GM12891 (cell line): ENCODE measurements at regions not wholly inside any gene's neighbourhood (a gene's known extent, or its start where the extent isn't known, plus 50 kb on each side); places are given as distances from the start of the nearest gene placed in this dataset.
"Not testable (repeated sequence)": the region's sequence is repeated elsewhere in the genome, so short reads cannot be mapped to it uniquely, and the experiment has no call there.

Source experiments
- PAX5 ChIP-seq: IDR thresholded peaks from 2 replicates; pipeline ENCODE4 v1.6.1; 2011; ENCODE audit warnings: low read length, moderate library complexity, mild to moderate bottlenecking; ENCODE audit not compliant: insufficient read depth, severe bottlenecking
- POLR2A ChIP-seq: IDR thresholded peaks from 2 replicates; pipeline ENCODE4 v1.6.1; 2011; ENCODE audit warnings: low read depth, low read length, control low read depth
- POLR2AphosphoS5 ChIP-seq: IDR thresholded peaks from 2 replicates; pipeline ENCODE4 v1.6.1; 2011; ENCODE audit warnings: low read depth, low read length, control low read depth
- SPI1 ChIP-seq: IDR thresholded peaks from 2 replicates; pipeline ENCODE4 v1.6.1; 2011; ENCODE audit warnings: low read depth, low read length, control low read depth
- TAF1 ChIP-seq: IDR thresholded peaks from 2 replicates; pipeline ENCODE4 v1.6.1; 2011; ENCODE audit warnings: low read depth, low read length, control low read depth

DNA sequence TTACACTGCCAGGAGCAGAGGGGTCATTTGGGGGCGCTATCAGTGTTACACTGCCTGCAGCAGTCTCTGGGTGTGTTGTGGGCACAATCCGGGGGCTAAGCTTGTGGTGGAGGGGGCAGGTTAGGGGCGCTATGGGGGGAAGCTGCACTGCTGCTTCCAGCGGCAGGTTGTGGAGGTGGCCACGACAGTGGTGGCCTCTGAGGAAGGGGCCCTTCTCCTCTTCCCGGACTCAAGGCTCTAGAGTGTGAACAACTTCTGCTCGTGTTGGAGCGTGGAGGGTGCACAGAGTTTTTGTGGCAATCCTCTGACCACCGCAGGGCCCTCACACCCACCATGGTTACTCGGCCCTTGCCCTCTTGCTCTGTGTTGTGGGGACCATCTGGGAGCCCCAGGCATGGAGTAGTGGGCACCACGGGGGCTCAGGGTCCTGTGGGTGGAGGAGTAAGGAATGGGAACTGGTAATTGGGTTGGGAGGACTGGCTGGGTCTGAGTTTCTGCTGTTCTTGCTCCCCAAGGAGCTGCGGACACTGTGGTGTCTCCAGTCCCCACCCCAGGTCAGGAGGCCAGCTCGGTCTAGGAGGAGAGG lies 4460.6 kb upstream of the OR11H1 start:
- TF ChIP-seq POLR2AphosphoS5, POLR2A, SPI1, TAF1, PAX5: not testable (repeated sequence)
